ENCODE measurements at regions not wholly inside any gene's neighbourhood (a gene's known extent, or its start where the extent isn't known, plus 50 kb on each side); places are given as distances from the start of the nearest gene placed in this dataset.

DNA sequence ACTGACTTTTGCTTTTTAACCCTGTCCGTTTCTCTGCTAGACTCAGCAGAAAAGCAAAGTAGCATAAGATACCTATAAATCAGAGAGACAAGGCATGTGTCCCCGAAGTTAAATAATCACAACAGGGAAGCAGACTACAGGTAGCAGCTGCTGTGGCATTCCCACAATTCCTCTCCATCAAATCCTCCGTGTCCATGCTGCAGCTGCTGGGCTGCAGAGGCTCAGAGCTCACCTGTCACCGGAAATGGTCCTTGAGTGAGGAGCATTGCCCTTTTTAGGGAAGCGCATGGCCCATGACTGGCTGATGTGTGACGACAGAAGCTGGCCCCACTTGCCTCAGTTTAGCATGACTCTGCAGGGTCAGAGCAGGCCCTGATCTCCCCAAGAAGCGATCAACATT is 125.0 kb downstream of the MSX2 start:
- intact Hi-C loops (cut with micrococcal nuclease) = no loop called here
- peaks cover 0 to 36% (median 14%) of the 10 kb centered on the region in 5 donors for H3K27me3 Mint-ChIP-seq
- no peaks in the 10 kb centered on the region for H3K4me1 ChIP-seq (ENCODE audit: control insufficient read depth in 2 of 2, insufficient read depth in 2 of 2, low read length in 2 of 2)
- H3K27me3 ChIP-seq (ENCODE audit: control insufficient read depth in 2 of 2, insufficient read depth in 2 of 2, low read length in 2 of 2) = no peaks in the 10 kb centered on the region
- H3K27ac Mint-ChIP-seq = no peak overlapping the region
- H3K9me3 ChIP-seq (ENCODE audit: control insufficient read depth in 2 of 3, low read length in 3 of 3) = no peaks in the 10 kb centered on the region
- no peaks in the 10 kb centered on the region for H3K36me3 ChIP-seq (ENCODE audit: control insufficient read depth in 2 of 3, insufficient read depth in 3 of 3, low read length in 3 of 3)
- H3K36me3 Mint-ChIP-seq = peaks cover 0 to 3% (median 0%) of the 10 kb centered on the region in 5 donors
- CTCF ChIA-PET = no interaction called here
- DNase-seq = no peak
- no peak overlapping the region for H3K27ac ChIP-seq (ENCODE audit: low read depth, low read length)
- H3K4me3 ChIP-seq (ENCODE audit: low read length) = no peak overlapping the region
- no peak for ATAC-seq
- H3K4me3 Mint-ChIP-seq = no peak overlapping the region
- peaks cover 0 to 6% (median 0%) of the 10 kb centered on the region in 11 donors for H3K9me3 Mint-ChIP-seq
- POLR2A ChIA-PET = no interaction called here
- H3K4me1 Mint-ChIP-seq = no peaks in the 10 kb centered on the region

DNA sequence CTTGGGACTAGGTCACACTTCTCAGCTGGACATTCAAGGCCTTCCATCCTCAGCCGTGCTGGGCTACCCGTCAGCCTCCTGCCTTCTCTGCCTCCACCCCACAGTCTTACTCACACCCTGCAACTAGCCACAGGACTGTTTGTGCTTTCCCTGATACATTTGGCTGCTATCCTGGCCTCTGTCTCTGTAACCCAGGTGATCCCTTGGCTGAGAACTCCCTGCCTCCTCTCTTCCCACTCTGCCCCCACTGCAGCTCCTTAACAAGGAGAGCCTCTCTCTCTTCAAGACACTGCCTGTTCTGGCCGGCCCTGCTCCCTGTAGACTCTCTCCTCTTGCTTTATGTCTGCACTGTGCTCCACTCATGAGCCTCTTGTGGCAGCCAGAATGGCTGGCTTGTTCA is 120.6 kb downstream of the MSX2 start:
- peaks cover 0 to 32% (median 14%) of the 10 kb centered on the region in 5 donors for H3K27me3 Mint-ChIP-seq
- Histone ChIP-seq H3K36me3 (ENCODE audit: control insufficient read depth in 2 of 3, insufficient read depth in 3 of 3, low read length in 3 of 3) (no peaks in the 10 kb centered on the region), H3K4me1 (ENCODE audit: control insufficient read depth in 2 of 2, insufficient read depth in 2 of 2, low read length in 2 of 2) (no peaks in the 10 kb centered on the region), H3K4me3 (ENCODE audit: low read length) (no peak overlapping the region), H3K9me3 (ENCODE audit: control insufficient read depth in 2 of 3, low read length in 3 of 3) (no peaks in the 10 kb centered on the region), H3K27me3 (ENCODE audit: control insufficient read depth in 2 of 2, insufficient read depth in 2 of 2, low read length in 2 of 2) (no peaks in the 10 kb centered on the region), H3K27ac (ENCODE audit: low read depth, low read length) (no peak overlapping the region)
- peaks cover 0 to 7% (median 0%) of the 10 kb centered on the region in 11 donors for H3K9me3 Mint-ChIP-seq
- no peak for ATAC-seq
- H3K4me3 Mint-ChIP-seq = no peak overlapping the region
- intact Hi-C loops (cut with micrococcal nuclease) = no loop called here
- no peaks in the 10 kb centered on the region for H3K36me3 Mint-ChIP-seq
- CTCF ChIA-PET = no interaction called here
- POLR2A ChIA-PET = no interaction called here
- no peak for DNase-seq
- no peak overlapping the region for H3K27ac Mint-ChIP-seq
- no peaks in the 10 kb centered on the region for H3K4me1 Mint-ChIP-seq

DNA sequence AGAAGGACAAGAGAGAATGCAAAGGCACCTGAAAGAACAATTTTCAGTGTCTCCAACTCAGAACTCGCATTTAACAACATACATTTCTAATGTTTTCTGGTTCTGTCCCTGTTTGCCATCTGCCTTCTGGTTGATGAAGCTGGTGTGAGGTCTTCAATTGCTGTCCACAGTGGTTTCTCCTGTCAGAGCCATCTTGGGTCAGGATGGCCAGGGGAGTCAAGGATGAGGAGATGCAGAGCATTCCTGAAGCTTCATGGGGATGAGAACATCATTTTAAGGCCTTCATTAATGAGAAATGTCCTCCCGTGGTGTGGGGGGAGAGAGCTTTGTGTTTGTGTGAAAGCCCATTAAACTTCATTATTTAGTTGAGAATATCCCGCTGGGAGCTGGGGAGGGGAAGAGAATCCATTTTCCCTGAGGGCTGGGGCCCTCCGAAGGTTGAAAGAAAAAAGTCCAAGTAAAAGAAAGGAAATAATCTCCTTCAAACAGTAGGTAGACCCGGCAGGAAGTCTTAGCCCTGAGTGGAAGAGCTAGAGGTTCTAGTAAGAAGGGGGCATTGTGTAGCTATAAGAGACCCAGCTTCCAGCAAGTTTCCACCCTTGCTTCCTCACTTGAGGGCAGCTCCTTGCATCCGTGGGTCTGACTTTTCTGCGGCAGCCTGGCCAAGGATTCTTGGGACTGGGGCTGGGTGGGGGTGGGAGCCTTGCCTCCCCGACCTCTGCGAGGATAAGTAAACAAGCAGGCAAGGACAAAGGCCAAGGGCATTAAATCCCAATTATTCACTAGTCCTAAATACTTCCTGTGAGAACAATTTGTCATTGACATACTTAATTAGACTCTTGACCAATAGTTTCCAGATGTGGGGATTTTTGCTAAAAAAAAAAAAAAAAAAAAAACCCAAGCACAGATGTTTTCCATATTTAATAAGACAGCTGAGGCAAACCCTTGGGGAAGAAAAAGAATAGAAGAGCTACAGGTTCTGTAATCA is 119.2 kb downstream of the MSX2 start:
- H3K27ac ChIP-seq (ENCODE audit: low read depth, low read length) = no peak overlapping the region
- intact Hi-C loops (cut with micrococcal nuclease) = no loop called here
- Mint-ChIP-seq H3K27me3 (peaks cover 0 to 37% (median 17%) of the 10 kb centered on the region in 5 donors), H3K4me3 (no peak overlapping the region), H3K36me3 (no peaks in the 10 kb centered on the region), H3K9me3 (peaks cover 0 to 8% (median 0%) of the 10 kb centered on the region in 11 donors), H3K4me1 (no peaks in the 10 kb centered on the region), H3K27ac (no peak overlapping the region)
- ATAC-seq (no peak), DNase-seq (no peak)
- no peak overlapping the region for H3K4me3 ChIP-seq (ENCODE audit: low read length)
- POLR2A ChIA-PET = no interaction called here
- CTCF ChIA-PET = no interaction called here
- no peaks in the 10 kb centered on the region for H3K27me3 ChIP-seq (ENCODE audit: control insufficient read depth in 2 of 2, insufficient read depth in 2 of 2, low read length in 2 of 2)
- no peaks in the 10 kb centered on the region for H3K4me1 ChIP-seq (ENCODE audit: control insufficient read depth in 2 of 2, insufficient read depth in 2 of 2, low read length in 2 of 2)
- no peaks in the 10 kb centered on the region for H3K9me3 ChIP-seq (ENCODE audit: control insufficient read depth in 2 of 3, low read length in 3 of 3)
- no peaks in the 10 kb centered on the region for H3K36me3 ChIP-seq (ENCODE audit: control insufficient read depth in 2 of 3, insufficient read depth in 3 of 3, low read length in 3 of 3)

DNA sequence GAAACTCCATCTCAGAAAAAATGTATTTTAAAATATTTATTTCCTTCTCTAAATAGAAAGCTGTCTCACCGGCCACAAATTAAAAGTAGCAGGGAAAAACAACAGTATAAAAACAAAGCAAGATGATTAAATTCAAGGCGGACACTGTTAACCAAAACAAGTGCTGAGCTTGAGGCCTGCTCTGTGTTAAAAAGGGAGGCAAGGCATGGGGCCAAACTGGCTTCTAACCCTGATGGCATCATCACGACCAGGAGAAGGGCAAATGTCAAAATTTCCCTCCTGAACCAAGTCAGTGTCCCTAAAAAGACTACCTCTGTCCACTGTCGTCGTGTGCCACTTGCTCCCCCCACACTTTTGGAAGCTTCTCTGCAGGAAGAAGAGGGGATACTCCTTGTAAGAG is 116.1 kb downstream of the MSX2 start:
- Histone ChIP-seq H3K9me3 (ENCODE audit: control insufficient read depth in 2 of 3, low read length in 3 of 3) (no peaks in the 10 kb centered on the region), H3K27ac (ENCODE audit: low read depth, low read length) (no peak overlapping the region), H3K27me3 (ENCODE audit: control insufficient read depth in 2 of 2, insufficient read depth in 2 of 2, low read length in 2 of 2) (no peaks in the 10 kb centered on the region), H3K4me3 (ENCODE audit: low read length) (no peak overlapping the region), H3K36me3 (ENCODE audit: control insufficient read depth in 2 of 3, insufficient read depth in 3 of 3, low read length in 3 of 3) (no peaks in the 10 kb centered on the region), H3K4me1 (ENCODE audit: control insufficient read depth in 2 of 2, insufficient read depth in 2 of 2, low read length in 2 of 2) (no peaks in the 10 kb centered on the region)
- ChIA-PET POLR2A (no interaction called here), CTCF (no interaction called here)
- no peak overlapping the region for H3K27ac Mint-ChIP-seq
- intact Hi-C loops (cut with micrococcal nuclease) = no loop called here
- ATAC-seq (no peak), DNase-seq (no peak)
- H3K4me3 Mint-ChIP-seq = no peak overlapping the region
- H3K36me3 Mint-ChIP-seq = no peaks in the 10 kb centered on the region
- H3K4me1 Mint-ChIP-seq = no peaks in the 10 kb centered on the region
- peaks cover 0 to 46% (median 30%) of the 10 kb centered on the region in 5 donors for H3K27me3 Mint-ChIP-seq
- H3K9me3 Mint-ChIP-seq = peaks cover 0 to 12% (median under 1%) of the 10 kb centered on the region in 11 donors

DNA sequence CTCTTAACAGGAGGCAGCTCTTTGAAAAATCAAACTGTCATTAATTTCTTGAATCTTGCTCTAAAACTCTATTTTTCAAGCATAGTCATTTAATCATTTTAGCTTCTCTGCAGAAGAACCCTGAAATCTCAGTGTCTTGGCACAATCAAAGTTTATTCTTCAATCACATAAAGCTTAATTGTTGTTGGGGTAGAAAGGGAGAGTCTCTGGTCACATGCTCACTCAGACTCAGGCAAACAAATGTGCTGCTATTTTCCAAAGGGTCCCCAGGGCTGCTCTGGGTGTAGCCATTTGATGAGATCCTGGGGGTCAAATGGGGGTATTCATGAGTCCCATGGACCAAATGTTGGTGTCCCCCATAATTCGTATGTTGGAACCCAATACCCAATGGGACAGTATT is 114.8 kb downstream of the MSX2 start:
- no peak overlapping the region for H3K27ac ChIP-seq (ENCODE audit: low read depth, low read length)
- Mint-ChIP-seq H3K4me3 (no peak overlapping the region), H3K4me1 (no peaks in the 10 kb centered on the region), H3K27me3 (peaks cover 0 to 43% (median 39%) of the 10 kb centered on the region in 5 donors), H3K36me3 (peaks cover 0 to 4% (median 0%) of the 10 kb centered on the region in 5 donors), H3K9me3 (peaks cover 0 to 12% (median 4%) of the 10 kb centered on the region in 11 donors), H3K27ac (no peak overlapping the region)
- intact Hi-C loops (cut with micrococcal nuclease) = no loop called here
- DNase-seq (no peak), ATAC-seq (no peak)
- H3K4me1 ChIP-seq (ENCODE audit: control insufficient read depth in 2 of 2, insufficient read depth in 2 of 2, low read length in 2 of 2) = no peaks in the 10 kb centered on the region
- POLR2A ChIA-PET = no interaction called here
- H3K36me3 ChIP-seq (ENCODE audit: control insufficient read depth in 2 of 3, insufficient read depth in 3 of 3, low read length in 3 of 3) = no peaks in the 10 kb centered on the region
- no peak overlapping the region for H3K4me3 ChIP-seq (ENCODE audit: low read length)
- CTCF ChIA-PET = no interaction called here
- H3K9me3 ChIP-seq (ENCODE audit: control insufficient read depth in 2 of 3, low read length in 3 of 3) = no peaks in the 10 kb centered on the region
- no peaks in the 10 kb centered on the region for H3K27me3 ChIP-seq (ENCODE audit: control insufficient read depth in 2 of 2, insufficient read depth in 2 of 2, low read length in 2 of 2)

DNA sequence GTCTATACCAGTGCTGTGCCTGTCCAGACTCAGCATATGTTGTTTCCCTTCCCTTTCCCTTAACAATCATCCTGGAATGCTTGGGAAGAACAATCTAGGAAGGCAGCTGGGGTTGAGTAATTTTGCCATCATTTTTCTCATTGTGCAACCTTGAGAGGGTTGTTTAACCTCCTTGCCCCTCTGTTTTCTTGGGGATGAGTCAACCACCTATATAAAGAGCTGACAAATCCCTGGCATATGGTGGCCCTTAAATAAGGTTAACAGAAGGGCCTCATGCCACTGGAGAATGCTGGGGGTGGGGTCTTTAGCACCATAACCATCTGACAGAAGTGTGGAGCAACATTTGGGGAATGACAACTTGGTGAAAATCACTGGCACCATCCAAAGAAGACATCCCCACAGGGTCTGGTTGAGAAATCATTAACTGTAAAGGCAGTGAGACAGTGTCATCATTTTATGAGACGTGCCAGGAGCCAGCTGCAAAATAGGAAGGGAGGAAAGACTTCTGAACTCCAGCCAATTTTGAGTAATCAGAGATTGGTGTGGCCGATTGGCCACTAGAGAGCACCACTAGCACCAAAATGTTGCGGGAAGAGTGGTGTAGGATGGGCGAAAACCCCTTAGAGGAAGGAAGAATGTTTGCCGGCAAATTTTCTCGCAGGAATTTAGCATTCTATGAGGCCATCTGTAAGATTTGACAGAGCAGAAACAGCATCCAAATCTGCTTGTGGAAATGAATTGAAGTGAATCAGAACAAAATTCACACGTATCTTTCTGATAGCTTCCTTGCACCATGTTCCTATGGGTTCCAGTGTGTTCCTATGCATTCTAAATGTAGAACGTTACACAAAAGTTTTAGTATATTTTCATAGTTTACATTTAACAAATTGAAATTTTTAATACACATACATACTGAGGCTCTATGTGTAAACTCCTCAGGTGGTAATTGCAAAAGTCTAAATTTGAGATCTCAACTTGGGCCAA is 113.8 kb downstream of the MSX2 start:
- H3K4me3 ChIP-seq (ENCODE audit: low read length) = no peak overlapping the region
- no peak overlapping the region for H3K4me3 Mint-ChIP-seq
- H3K27me3 Mint-ChIP-seq = peaks cover 0 to 48% (median 36%) of the 10 kb centered on the region in 5 donors
- H3K36me3 ChIP-seq (ENCODE audit: control insufficient read depth in 2 of 3, insufficient read depth in 3 of 3, low read length in 3 of 3) = no peaks in the 10 kb centered on the region
- POLR2A ChIA-PET = no interaction called here
- no peaks in the 10 kb centered on the region for H3K9me3 ChIP-seq (ENCODE audit: control insufficient read depth in 2 of 3, low read length in 3 of 3)
- H3K4me1 Mint-ChIP-seq = no peaks in the 10 kb centered on the region
- H3K4me1 ChIP-seq (ENCODE audit: control insufficient read depth in 2 of 2, insufficient read depth in 2 of 2, low read length in 2 of 2) = no peaks in the 10 kb centered on the region
- peaks cover 0 to 4% (median 0%) of the 10 kb centered on the region in 5 donors for H3K36me3 Mint-ChIP-seq
- H3K9me3 Mint-ChIP-seq = peaks cover 0 to 12% (median 4%) of the 10 kb centered on the region in 11 donors
- DNase-seq (no peak), ATAC-seq (no peak)
- H3K27me3 ChIP-seq (ENCODE audit: control insufficient read depth in 2 of 2, insufficient read depth in 2 of 2, low read length in 2 of 2) = no peaks in the 10 kb centered on the region
- H3K27ac ChIP-seq (ENCODE audit: low read depth, low read length) = no peak overlapping the region
- CTCF ChIA-PET = no interaction called here
- intact Hi-C loops (cut with micrococcal nuclease) = no loop called here
- H3K27ac Mint-ChIP-seq = no peak overlapping the region

Data from naive thymus-derived CD4-positive, alpha-beta T cell (primary cell).